Esophagus muscularis mucosa (tissue), 4 donors: ENCODE measurements at regions not wholly inside any gene's neighbourhood (a gene's known extent, or its start where the extent isn't known, plus 50 kb on each side); places are given as distances from the start of the nearest gene placed in this dataset.

Experiments
- DNase-seq: peaks from one replicate; pipeline ENCODE4 v3.0.0-alpha.2; 2017; ENCODE audit errors: extremely low spot score
- H3K27ac ChIP-seq, 4 donors: fragments of 200-600 bp; sonication (generic); replicated peaks in 1 of 4; 1 replicate in 3 of 4; 2 replicates in 1 of 4; pipeline ENCODE4 v1.5.1; 2016 to 2019; ENCODE audit warnings: mild to moderate bottlenecking in 1 of 4
- H3K27me3 ChIP-seq, 4 donors: fragments of 200-600 bp; sonication (generic); one replicate each; pipeline versions ENCODE4 v1.5.1 to v1.6.0; 2016 to 2019
- H3K36me3 ChIP-seq, 4 donors: fragments of 200-600 bp; sonication (generic); one replicate each; pipeline ENCODE4 v1.5.1; 2016 to 2019
- H3K4me1 ChIP-seq, 4 donors: fragments of 200-600 bp; sonication (generic); one replicate each; pipeline ENCODE4 v1.5.1; 2016 to 2019
- H3K4me3 ChIP-seq, 4 donors: fragments of 200-600 bp; sonication (generic); 1 replicate in 2 of 4; 2 replicates in 2 of 4; pipeline ENCODE4 v1.5.1; 2016 to 2019; ENCODE audit warnings: mild to moderate bottlenecking in 4 of 4, moderate library complexity in 1 of 4
- H3K9me3 ChIP-seq, 4 donors: fragments of 200-600 bp; sonication (generic); 1 replicate in 3 of 4; 2 replicates in 1 of 4; pipeline ENCODE4 v1.5.1; 2016 to 2019
- EP300 ChIP-seq: sonication (generic); formaldehyde crosslinking; IDR thresholded peaks from one replicate; pipeline ENCODE4 v1.6.1; 2017; ENCODE audit warnings: antibody characterized with exemption
- POLR2A ChIP-seq: fragments of 450-650 bp; IDR thresholded peaks from one replicate; pipeline ENCODE4 v1.6.1; 2017; ENCODE audit warnings: antibody characterized with exemption, moderate library complexity, mild to moderate bottlenecking, low read depth
- POLR2AphosphoS5 ChIP-seq, 2 donors: sonication (generic); formaldehyde crosslinking; IDR thresholded peaks; one replicate each; pipeline ENCODE4 v1.6.1; 2017; ENCODE audit warnings: antibody characterized with exemption in 2 of 2
- WGBS: methylation state at CpG from one replicate; pipeline ENCODE4 v1.1.5; 2018; 5-methylcytosine and 5-hydroxymethylcytosine counted together
- intact Hi-C: fragments of 100-400 bp; cut with DNase I; formaldehyde crosslinking; loops from one replicate; pipeline ENCODE4 v1.15.1; 2023
- TF ChIP-seq, protein P1 (sequence below), 3 experiments: fragments of 200-600 bp in 2 of 3; fragments of 450-650 bp in 1 of 3; sonication (generic) in 2 of 3; IDR thresholded peaks; one replicate each; pipeline ENCODE4 v1.5.1; 2017 to 2019; ENCODE audit warnings: antibody characterized with exemption in 3 of 3, mild to moderate bottlenecking in 2 of 3, moderate library complexity in 1 of 3

DNA sequence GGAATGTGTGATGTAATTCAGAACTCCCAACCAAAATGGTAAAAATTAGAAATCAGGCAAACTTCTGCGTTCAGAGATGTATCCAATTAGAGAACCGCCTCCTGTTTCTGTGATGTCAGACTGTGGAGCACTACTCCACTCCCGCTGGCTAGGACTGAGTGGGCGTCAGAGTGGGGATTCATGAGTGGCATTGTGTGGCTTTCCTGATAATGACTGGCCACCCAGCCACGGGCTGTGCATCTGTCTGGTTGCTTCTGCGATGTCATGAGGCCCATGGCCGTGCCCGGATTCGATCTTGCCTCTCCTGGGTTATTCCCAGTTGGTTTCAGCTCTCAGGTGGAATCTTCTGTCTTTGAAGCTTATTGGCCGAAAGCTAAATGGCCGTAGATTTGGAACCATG lies 87.1 kb upstream of the KCNA1 start:
- intact Hi-C loops: no loop called here
- no peak for TF ChIP-seq POLR2A
- TF ChIP-seq, protein P1, sequence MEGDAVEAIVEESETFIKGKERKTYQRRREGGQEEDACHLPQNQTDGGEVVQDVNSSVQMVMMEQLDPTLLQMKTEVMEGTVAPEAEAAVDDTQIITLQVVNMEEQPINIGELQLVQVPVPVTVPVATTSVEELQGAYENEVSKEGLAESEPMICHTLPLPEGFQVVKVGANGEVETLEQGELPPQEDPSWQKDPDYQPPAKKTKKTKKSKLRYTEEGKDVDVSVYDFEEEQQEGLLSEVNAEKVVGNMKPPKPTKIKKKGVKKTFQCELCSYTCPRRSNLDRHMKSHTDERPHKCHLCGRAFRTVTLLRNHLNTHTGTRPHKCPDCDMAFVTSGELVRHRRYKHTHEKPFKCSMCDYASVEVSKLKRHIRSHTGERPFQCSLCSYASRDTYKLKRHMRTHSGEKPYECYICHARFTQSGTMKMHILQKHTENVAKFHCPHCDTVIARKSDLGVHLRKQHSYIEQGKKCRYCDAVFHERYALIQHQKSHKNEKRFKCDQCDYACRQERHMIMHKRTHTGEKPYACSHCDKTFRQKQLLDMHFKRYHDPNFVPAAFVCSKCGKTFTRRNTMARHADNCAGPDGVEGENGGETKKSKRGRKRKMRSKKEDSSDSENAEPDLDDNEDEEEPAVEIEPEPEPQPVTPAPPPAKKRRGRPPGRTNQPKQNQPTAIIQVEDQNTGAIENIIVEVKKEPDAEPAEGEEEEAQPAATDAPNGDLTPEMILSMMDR (IDR thresholded peaks at IDR 0.05): no peak
- no peak for TF ChIP-seq EP300
- TF ChIP-seq POLR2AphosphoS5 (IDR thresholded peaks at IDR 0.05): no peak

DNA sequence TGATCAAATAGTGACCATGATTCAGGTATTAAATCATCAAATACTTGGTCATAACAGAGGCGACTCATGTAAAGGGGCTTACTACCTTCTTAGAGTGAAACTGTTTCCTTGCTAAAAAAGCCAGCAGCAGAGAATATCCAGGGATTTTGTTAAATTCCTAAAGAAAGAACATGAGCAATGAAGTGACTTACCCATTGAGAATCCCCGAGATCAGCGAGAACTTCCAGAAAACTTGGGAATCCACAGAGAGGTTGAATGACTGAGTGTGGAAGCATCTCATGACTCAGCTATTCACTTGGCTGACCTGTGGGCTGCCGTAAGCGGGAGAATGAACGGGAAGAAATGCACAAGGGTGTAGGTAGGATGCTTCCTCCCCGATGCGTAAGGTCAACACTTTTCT lies 85.3 kb upstream of the KCNA1 start:
- intact Hi-C loops: no loop called here
- 77% methylated on average over 8 of the region's 8 CpGs for WGBS
- H3K27ac ChIP-seq: no peak overlapping the region
- no peaks in the 10 kb centered on the region for H3K9me3 ChIP-seq
- TF ChIP-seq EP300: no peak
- no peak for TF ChIP-seq POLR2A
- no peak for TF ChIP-seq POLR2AphosphoS5 (IDR thresholded peaks at IDR 0.05)
- TF ChIP-seq, protein P1 (IDR thresholded peaks at IDR 0.05): no peak
- H3K27me3 ChIP-seq: peaks cover 0 to under 1% (median 0%) of the 10 kb centered on the region in 4 donors
- no peak overlapping the region for H3K4me3 ChIP-seq
- no peak for DNase-seq
- peaks cover 3 to 29% (median 27%) of the 10 kb centered on the region in 4 donors for H3K4me1 ChIP-seq
- H3K36me3 ChIP-seq: no peaks in the 10 kb centered on the region

More for the DNA sequence above, 87.1 kb upstream of the KCNA1 start:
- Histone ChIP-seq H3K4me3 (no peak overlapping the region), H3K9me3 (no peaks in the 10 kb centered on the region), H3K27me3 (no peaks in the 10 kb centered on the region), H3K36me3 (no peaks in the 10 kb centered on the region), H3K27ac (no peak overlapping the region), H3K4me1 (peaks cover 9 to 45% (median 44%) of the 10 kb centered on the region in 4 donors)
- no peak for DNase-seq
- WGBS: 92% methylated on average over 11 of the region's 11 CpGs

DNA sequence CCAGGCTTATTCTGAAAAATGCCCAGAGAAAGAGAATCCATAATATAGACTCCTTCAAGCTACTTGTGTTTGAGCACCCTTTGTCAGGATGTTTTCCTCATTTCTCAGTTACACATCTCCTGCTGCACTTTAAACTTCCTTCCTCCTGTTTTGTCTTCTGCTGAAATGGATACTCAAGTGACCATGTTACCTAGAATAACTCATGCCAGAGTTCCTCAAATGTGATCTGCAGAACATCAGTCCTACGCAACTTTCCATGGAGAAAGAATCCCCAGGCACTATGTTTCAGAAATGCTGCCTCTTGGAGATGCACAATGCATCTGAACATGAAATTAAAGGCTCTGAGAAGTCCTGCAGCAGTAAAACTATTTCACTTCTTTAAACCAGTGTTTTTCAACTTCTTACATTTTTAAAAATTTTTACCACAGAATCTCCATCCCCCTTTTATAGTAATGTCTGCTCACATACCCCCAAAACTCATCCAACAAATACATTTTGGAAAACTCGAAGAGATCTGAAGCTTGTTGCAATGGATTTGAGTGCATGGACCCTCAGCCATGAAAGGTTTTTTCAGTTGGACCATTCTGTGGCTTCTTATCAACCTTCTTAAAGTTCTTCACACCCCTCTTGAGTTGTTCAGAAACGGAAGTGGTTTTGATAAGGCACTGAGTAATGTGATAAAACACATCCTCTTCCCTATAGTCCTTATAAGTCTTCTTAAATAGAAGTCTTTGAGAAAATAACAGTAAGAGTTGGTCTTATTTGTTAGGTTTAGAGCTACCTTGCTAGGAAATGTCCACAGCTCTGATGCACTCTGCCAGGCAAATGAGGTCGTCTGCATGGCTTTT lies 84.5 kb upstream of the KCNA1 start:
- Histone ChIP-seq H3K36me3 (no peaks in the 10 kb centered on the region), H3K4me3 (no peak overlapping the region), H3K27ac (no peak overlapping the region), H3K27me3 (peaks cover 0 to 9% (median 0%) of the 10 kb centered on the region in 4 donors), H3K9me3 (no peaks in the 10 kb centered on the region), H3K4me1 (peaks cover 0 to 20% (median 19%) of the 10 kb centered on the region in 4 donors)
- no peak for DNase-seq
- TF ChIP-seq, protein P1 (IDR thresholded peaks at IDR 0.05): no peak
- intact Hi-C loops: no loop called here
- WGBS: 79% methylated on average over 4 of the region's 4 CpGs

DNA sequence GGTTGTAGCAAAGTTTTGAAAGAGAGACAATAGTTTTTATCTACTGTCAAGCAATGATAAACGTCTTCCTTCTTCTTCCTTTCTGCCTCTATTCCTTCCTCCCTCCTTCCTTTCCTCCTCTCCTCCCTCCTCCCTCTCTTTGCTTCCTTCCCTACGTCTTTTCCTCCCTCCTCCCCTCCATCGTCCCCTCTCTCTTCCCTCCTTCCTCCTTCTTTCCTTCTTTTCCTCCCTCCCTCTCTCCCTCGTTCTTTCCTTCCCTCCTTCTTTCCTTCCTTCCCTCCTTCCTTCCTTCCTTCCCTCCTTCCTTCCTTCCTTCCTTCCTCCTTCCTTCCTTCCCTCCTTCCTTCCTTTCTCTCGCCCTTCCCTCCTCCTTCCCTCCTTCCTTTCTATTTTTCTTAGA lies 82.8 kb upstream of the KCNA1 start:
- intact Hi-C loops: no loop called here
- Histone ChIP-seq H3K27me3 (peaks cover 0 to 11% (median 0%) of the 10 kb centered on the region in 4 donors), H3K27ac (no peak overlapping the region), H3K4me1 (peaks cover 0 to 9% (median 7%) of the 10 kb centered on the region in 4 donors), H3K9me3 (no peaks in the 10 kb centered on the region), H3K4me3 (no peak overlapping the region), H3K36me3 (no peaks in the 10 kb centered on the region)
- no peak for DNase-seq
- TF ChIP-seq, protein P1 (IDR thresholded peaks at IDR 0.05): no peak
- TF ChIP-seq POLR2A: no peak
- 53% methylated on average over 5 of the region's 5 CpGs for WGBS

DNA sequence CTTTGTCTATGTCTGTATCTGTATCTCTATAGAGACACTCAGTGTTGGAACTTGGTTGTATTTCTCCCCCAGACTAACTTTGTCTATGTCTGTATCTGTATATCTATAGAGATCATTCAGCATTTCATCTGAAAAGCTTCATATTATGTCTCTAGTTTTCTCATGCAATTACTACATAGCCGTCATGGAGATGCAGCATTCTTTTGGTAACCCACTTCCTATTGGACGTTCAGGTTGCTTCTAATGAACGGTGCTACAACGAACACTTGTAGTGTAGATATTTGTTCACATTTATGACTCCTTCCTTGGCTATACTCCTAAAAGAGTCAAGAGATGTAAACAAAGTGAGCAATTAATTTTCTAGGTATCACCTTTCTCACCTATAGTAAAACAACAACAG lies 81.5 kb upstream of the KCNA1 start:
- Histone ChIP-seq H3K27me3 (peaks cover 0 to 11% (median 0%) of the 10 kb centered on the region in 4 donors), H3K4me1 (peaks cover 0 to 9% (median 7%) of the 10 kb centered on the region in 4 donors), H3K4me3 (no peak overlapping the region), H3K36me3 (no peaks in the 10 kb centered on the region), H3K9me3 (peaks cover 0 to 3% (median 0%) of the 10 kb centered on the region in 4 donors), H3K27ac (no peak overlapping the region)
- 38% methylated on average over 4 of the region's 4 CpGs for WGBS
- TF ChIP-seq POLR2A: no peak
- TF ChIP-seq POLR2AphosphoS5 (IDR thresholded peaks at IDR 0.05): no peak
- TF ChIP-seq EP300: no peak
- DNase-seq: no peak
- intact Hi-C loops: no loop called here
